ENCODE measurements at regions not wholly inside any gene's neighbourhood (a gene's known extent, or its start where the extent isn't known, plus 50 kb on each side); places are given as distances from the start of the nearest gene placed in this dataset.

DNA sequence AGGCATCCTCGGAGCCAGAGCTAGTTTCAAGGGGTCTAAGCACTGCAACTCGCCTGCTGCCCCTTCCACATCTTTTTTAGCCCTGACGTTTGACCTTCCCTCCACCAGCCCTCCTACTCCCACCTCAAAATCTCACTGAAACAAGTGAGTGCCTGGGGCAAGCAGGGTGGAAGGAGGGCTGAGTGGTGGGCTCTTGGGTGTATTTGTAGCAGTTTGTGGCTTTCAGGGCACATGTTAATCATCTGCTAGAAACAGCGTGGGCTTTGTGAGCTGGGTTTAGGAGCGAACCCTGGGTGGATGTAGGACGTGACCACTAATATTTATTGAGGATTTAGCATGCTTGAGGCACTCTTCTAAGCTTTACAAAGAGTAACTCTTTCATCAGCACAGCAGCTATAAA, 390.3 kb downstream of the GRIN2B start:
- TF ChIP-seq, protein P1, sequence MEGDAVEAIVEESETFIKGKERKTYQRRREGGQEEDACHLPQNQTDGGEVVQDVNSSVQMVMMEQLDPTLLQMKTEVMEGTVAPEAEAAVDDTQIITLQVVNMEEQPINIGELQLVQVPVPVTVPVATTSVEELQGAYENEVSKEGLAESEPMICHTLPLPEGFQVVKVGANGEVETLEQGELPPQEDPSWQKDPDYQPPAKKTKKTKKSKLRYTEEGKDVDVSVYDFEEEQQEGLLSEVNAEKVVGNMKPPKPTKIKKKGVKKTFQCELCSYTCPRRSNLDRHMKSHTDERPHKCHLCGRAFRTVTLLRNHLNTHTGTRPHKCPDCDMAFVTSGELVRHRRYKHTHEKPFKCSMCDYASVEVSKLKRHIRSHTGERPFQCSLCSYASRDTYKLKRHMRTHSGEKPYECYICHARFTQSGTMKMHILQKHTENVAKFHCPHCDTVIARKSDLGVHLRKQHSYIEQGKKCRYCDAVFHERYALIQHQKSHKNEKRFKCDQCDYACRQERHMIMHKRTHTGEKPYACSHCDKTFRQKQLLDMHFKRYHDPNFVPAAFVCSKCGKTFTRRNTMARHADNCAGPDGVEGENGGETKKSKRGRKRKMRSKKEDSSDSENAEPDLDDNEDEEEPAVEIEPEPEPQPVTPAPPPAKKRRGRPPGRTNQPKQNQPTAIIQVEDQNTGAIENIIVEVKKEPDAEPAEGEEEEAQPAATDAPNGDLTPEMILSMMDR (IDR thresholded peaks at IDR 0.05), result no peak
- no peak for DNase-seq
- Mint-ChIP-seq H3K9me3 (peaks cover 41% of the 10 kb centered on the region), H3K36me3 (ENCODE audit: low read depth) (no peaks in the 10 kb centered on the region), H3K4me3 (no peak overlapping the region), H3K27ac (no peak overlapping the region), H3K4me1 (ENCODE audit: low read depth) (no peaks in the 10 kb centered on the region), H3K27me3 (ENCODE audit: insufficient read depth) (no peaks in the 10 kb centered on the region; the same call in 1 of the 2 replicates)

DNA sequence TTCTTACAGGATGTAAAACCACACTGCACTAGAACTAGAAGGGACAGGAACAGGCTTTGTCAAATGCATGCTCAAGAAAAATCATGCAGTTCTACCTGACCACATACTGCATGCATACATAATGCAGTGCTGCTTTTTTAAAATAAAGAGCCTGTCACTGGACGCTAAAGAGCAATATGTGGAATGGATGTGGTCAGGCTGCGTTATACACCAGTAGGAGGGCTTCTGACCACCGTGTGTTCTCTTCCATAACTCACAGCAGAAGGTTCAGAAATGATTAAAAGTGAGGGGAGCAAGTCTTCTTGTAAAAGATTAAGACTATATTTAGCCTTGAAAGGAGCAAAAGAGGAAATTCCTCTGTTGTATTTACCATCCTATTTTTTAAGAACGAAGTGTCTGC, 392.0 kb downstream of the EMP1 start:
- Mint-ChIP-seq H3K4me3 (no peak overlapping the region), H3K36me3 (ENCODE audit: low read depth) (no peaks in the 10 kb centered on the region), H3K4me1 (ENCODE audit: low read depth) (no peaks in the 10 kb centered on the region), H3K27ac (no peak overlapping the region), H3K27me3 (ENCODE audit: insufficient read depth) (no peaks in the 10 kb centered on the region), H3K9me3 (peaks cover 21% of the 10 kb centered on the region)
- DNase-seq, result no peak
- TF ChIP-seq, protein P1 (IDR thresholded peaks at IDR 0.05), result no peak

DNA sequence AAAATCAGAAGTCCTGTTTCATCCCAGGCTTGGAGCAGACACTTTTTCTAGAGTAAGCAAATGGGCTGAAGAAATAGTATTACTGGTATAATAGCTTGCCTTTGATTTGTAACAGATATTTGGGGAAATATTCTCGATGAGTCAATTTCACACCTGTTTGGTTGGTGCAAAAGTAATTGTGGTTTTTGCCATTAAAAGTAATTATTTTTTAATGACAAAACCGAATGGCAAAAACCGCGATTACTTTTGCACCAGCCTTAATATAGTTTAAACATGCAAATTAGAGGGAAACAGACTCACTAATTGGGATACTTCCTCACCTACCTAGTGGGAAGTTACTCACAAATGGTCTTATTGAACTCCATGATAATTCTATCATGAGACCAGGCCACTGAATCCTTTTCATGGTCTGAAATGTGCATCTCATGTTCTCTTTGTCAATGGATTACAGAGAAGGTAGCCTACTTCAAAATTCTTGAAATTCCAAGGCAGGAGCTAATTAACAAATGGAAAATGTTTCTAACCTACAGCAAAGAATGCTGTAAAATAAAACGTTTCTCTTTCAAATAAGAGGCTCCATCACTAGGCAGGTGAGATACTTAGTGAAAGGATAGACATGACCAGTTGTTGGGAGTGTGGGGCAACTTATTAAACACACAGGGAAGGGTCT, 391.3 kb downstream of the EMP1 start:
- DNase-seq, result no peak
- Mint-ChIP-seq H3K4me1 (ENCODE audit: low read depth) (no peaks in the 10 kb centered on the region), H3K9me3 (peaks cover 18% of the 10 kb centered on the region), H3K36me3 (ENCODE audit: low read depth) (no peaks in the 10 kb centered on the region), H3K27ac (no peak overlapping the region), H3K27me3 (ENCODE audit: insufficient read depth) (no peaks in the 10 kb centered on the region), H3K4me3 (no peak overlapping the region)
- TF ChIP-seq, protein P1 (IDR thresholded peaks at IDR 0.05), result no peak

DNA sequence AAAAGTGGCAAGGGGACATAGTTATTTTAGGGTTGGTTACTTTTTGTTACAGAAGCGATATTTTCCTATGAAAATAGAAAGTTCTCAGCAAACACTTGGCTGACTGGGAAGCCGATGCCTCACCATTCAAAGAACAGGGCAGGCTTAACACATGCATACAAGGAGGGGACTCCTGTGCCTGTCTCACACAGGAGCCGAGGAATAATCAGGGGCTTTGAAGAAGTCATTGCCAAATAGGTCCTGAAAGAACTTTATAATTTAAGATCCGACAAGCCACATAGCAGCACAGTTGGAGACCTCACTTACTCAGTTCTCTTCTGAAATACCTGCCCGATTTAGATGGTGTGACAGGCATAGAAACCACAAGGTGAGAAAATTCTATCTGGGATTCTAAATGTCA, 389.8 kb downstream of the EMP1 start:
- TF ChIP-seq, protein P1 (IDR thresholded peaks at IDR 0.05), result no peak
- no peaks in the 10 kb centered on the region for H3K36me3 Mint-ChIP-seq (ENCODE audit: low read depth)
- H3K27me3 Mint-ChIP-seq (ENCODE audit: insufficient read depth), result no peaks in the 10 kb centered on the region
- no peak for DNase-seq
- no peak overlapping the region for H3K27ac Mint-ChIP-seq
- no peak overlapping the region for H3K4me3 Mint-ChIP-seq
- no peaks in the 10 kb centered on the region for H3K4me1 Mint-ChIP-seq (ENCODE audit: low read depth)
- peaks cover 14% of the 10 kb centered on the region for H3K9me3 Mint-ChIP-seq

DNA sequence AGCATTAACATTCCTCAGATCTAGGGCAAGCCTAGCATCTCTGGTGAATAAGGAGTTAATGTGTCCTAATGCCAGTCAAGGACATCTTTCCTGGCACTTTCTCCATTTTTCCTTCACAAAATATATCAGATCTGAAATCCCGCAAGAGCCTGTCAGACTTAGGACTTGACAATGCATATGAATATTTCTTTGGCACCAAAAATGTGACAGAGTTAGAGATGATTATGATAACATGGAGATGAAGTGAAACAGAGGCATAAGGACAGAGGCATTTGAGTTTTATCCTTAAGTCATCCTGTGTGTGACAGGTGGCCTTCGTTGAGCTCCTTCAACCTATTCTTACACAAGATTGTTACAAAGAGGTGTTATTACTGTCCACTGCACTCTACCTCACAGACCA, 388.0 kb downstream of the EMP1 start:
- no peak for DNase-seq
- TF ChIP-seq, protein P1 (IDR thresholded peaks at IDR 0.05), result no peak
- Mint-ChIP-seq H3K27me3 (ENCODE audit: insufficient read depth) (no peaks in the 10 kb centered on the region), H3K4me1 (ENCODE audit: low read depth) (no peaks in the 10 kb centered on the region), H3K36me3 (ENCODE audit: low read depth) (no peaks in the 10 kb centered on the region), H3K4me3 (no peak overlapping the region), H3K9me3 (peaks cover 17% of the 10 kb centered on the region), H3K27ac (no peak overlapping the region)

All from HFFc6 (cell line).